ENCODE measurements at regions not wholly inside any gene's neighbourhood (a gene's known extent, or its start where the extent isn't known, plus 50 kb on each side); places are given as distances from the start of the nearest gene placed in this dataset.

DNA sequence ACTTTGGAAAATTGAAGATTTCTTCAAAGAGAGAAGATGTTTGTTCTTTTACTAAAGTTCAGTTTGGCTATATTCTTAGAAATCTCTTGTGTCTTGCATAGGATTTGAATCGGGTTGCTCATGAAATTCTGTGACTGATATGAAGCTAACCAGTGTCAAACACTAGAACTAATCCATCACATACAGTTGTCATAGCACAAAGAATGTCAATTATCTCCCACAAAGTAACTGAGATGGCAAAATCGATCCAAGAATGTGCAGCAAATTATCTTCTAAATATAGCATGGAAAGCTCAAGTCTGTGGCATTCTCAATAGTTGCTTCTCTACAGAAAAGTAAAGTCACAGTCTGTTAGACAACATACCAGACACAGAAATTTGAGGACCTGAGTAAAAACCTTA, 768.1 kb upstream of the LRRN3 start:
- no peaks in the 10 kb centered on the region for H3K36me3 ChIP-seq (ENCODE audit: insufficient read depth, insufficient read length, low read length)
- H3K9me3 ChIP-seq (ENCODE audit: insufficient read depth, low read length): no peaks in the 10 kb centered on the region; the same call in 1 of the 2 replicates
- no peak for TF ChIP-seq SUZ12 (IDR thresholded peaks at IDR 0.05; ENCODE audit: extremely low read depth, insufficient read depth, insufficient read length)
- no peak for TF ChIP-seq YY1 (IDR thresholded peaks at IDR 0.05; ENCODE audit: insufficient read depth, insufficient read length)
- no peak for TF ChIP-seq ZNF274 (IDR thresholded peaks at IDR 0.05; ENCODE audit: low read depth, low read length)
- H3K27me3 ChIP-seq (ENCODE audit: insufficient read depth, insufficient read length): no peaks in the 10 kb centered on the region
- H3K4me1 ChIP-seq (ENCODE audit: insufficient read depth, insufficient read length): no peaks in the 10 kb centered on the region
- no peak overlapping the region for H3K4me3 ChIP-seq (ENCODE audit: insufficient read length, low read depth)
- no peak overlapping the region for H3K9ac ChIP-seq (ENCODE audit: insufficient read length, low read depth)
- DNase-seq (ENCODE audit: low read depth, low spot score): no peak

DNA sequence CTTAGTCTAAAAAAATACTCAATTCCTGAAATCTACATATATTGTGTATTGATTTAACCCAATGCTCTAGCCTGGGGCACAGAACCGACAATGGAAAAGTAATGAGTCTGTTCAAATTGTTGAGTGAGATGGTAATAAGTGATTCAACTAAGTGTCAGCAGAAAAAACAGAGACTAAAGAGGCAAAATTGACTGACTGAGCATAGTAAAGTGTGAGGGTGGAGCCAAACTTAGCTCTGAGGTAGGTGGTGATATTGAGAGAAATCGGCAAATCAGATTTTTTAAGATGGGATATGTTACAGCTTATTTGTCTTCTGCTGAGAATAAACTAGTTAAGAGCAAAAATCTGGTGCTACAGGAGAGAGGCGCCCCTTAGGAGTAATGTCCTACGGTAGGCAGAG, 764.0 kb upstream of the LRRN3 start:
- H3K4me1 ChIP-seq (ENCODE audit: insufficient read depth, insufficient read length): no peaks in the 10 kb centered on the region
- DNase-seq (ENCODE audit: low read depth, low spot score): no peak
- H3K27me3 ChIP-seq (ENCODE audit: insufficient read depth, insufficient read length): no peaks in the 10 kb centered on the region
- no peak overlapping the region for H3K9ac ChIP-seq (ENCODE audit: insufficient read length, low read depth)
- no peaks in the 10 kb centered on the region for H3K9me3 ChIP-seq (ENCODE audit: insufficient read depth, low read length)
- no peak overlapping the region for H3K4me3 ChIP-seq (ENCODE audit: insufficient read length, low read depth)
- no peak for TF ChIP-seq ZNF274 (IDR thresholded peaks at IDR 0.05; ENCODE audit: low read depth, low read length)
- no peak for TF ChIP-seq YY1 (IDR thresholded peaks at IDR 0.05; ENCODE audit: insufficient read depth, insufficient read length)
- no peak for TF ChIP-seq SUZ12 (IDR thresholded peaks at IDR 0.05; ENCODE audit: extremely low read depth, insufficient read depth, insufficient read length)
- H3K36me3 ChIP-seq (ENCODE audit: insufficient read depth, insufficient read length, low read length): no peaks in the 10 kb centered on the region

DNA sequence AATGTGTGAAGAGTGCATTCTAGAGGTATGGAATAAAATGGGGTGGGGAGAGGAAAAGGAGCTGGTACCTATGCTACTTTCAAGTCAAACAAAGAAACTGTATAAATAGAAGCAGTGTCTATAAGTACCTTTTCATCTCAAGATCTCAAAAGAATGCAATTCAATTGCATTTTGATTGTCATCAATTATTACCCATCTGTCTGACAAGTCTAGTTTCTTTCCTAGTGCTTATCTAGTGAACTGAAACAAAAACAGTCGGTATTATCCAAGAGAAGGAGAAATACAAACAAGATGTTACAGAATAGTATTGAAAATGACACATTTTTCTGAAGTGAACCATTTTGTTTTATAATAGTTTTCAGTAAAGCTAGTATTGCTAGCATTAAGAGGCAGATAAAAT, 754.5 kb upstream of the LRRN3 start:
- Histone ChIP-seq H3K9ac (ENCODE audit: insufficient read length, low read depth) (no peak overlapping the region), H3K4me1 (ENCODE audit: insufficient read depth, insufficient read length) (no peaks in the 10 kb centered on the region), H3K9me3 (ENCODE audit: insufficient read depth, low read length) (no peaks in the 10 kb centered on the region), H3K27me3 (ENCODE audit: insufficient read depth, insufficient read length) (no peaks in the 10 kb centered on the region), H3K4me3 (ENCODE audit: insufficient read length, low read depth) (no peak overlapping the region), H3K36me3 (ENCODE audit: insufficient read depth, insufficient read length, low read length) (no peaks in the 10 kb centered on the region)
- DNase-seq (ENCODE audit: low read depth, low spot score): no peak
- TF ChIP-seq ZNF274 (IDR thresholded peaks at IDR 0.05; ENCODE audit: low read depth, low read length): no peak
- no peak for TF ChIP-seq YY1 (IDR thresholded peaks at IDR 0.05; ENCODE audit: insufficient read depth, insufficient read length)

DNA sequence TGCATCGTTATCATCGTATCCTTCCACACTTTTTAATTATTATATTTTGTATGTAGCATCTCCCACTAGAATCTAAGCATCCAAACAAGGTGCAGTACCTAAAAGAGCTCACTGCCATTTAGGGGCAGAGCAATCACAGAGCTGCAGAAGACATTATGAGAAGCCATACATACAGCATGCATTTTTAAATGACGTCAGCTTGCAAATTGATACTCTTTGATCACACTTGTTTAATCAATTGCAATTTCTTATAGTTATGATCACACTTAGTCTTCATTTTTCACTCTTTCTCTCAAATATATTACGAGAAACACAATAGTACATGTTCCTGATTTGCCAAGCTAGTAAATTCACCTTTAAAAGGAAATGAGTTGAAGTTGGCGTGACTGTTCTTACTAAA, 753.3 kb upstream of the LRRN3 start:
- Histone ChIP-seq H3K4me1 (ENCODE audit: insufficient read depth, insufficient read length) (no peaks in the 10 kb centered on the region), H3K36me3 (ENCODE audit: insufficient read depth, insufficient read length, low read length) (no peaks in the 10 kb centered on the region), H3K4me3 (ENCODE audit: insufficient read length, low read depth) (no peak overlapping the region), H3K9me3 (ENCODE audit: insufficient read depth, low read length) (no peaks in the 10 kb centered on the region), H3K27me3 (ENCODE audit: insufficient read depth, insufficient read length) (no peaks in the 10 kb centered on the region), H3K9ac (ENCODE audit: insufficient read length, low read depth) (no peak overlapping the region)
- TF ChIP-seq YY1 (IDR thresholded peaks at IDR 0.05; ENCODE audit: insufficient read depth, insufficient read length): no peak
- TF ChIP-seq ZNF274 (IDR thresholded peaks at IDR 0.05; ENCODE audit: low read depth, low read length): no peak
- no peak for TF ChIP-seq SUZ12 (IDR thresholded peaks at IDR 0.05; ENCODE audit: extremely low read depth, insufficient read depth, insufficient read length)
- DNase-seq (ENCODE audit: low read depth, low spot score): no peak

DNA sequence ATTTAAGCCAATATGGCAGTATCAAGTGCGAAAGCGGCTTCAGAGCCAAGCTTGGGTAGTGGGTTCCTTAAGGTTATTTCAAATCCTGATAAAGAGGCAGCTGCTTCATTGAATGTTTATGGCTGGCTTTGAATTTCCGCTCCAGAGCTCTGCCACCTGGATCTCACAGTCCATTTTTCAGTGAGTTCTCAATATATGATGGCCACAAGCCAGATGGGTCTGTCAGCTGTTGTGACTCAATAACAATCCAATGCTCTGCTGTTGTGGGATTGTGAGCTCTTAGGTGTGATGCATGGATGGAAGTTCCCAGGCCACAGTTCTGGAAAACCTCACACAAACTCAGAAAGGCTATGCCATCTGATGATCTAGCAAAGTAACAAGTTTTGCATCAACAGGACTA, 743.8 kb upstream of the LRRN3 start:
- H3K9me3 ChIP-seq (ENCODE audit: insufficient read depth, low read length): no peaks in the 10 kb centered on the region
- TF ChIP-seq ZNF274 (IDR thresholded peaks at IDR 0.05; ENCODE audit: low read depth, low read length): no peak
- no peak for TF ChIP-seq YY1 (IDR thresholded peaks at IDR 0.05; ENCODE audit: insufficient read depth, insufficient read length)
- TF ChIP-seq SUZ12 (IDR thresholded peaks at IDR 0.05; ENCODE audit: extremely low read depth, insufficient read depth, insufficient read length): no peak
- H3K9ac ChIP-seq (ENCODE audit: insufficient read length, low read depth): no peak overlapping the region
- no peaks in the 10 kb centered on the region for H3K4me1 ChIP-seq (ENCODE audit: insufficient read depth, insufficient read length)
- no peak for DNase-seq (ENCODE audit: low read depth, low spot score)
- H3K4me3 ChIP-seq (ENCODE audit: insufficient read length, low read depth): no peak overlapping the region
- no peaks in the 10 kb centered on the region for H3K27me3 ChIP-seq (ENCODE audit: insufficient read depth, insufficient read length)
- no peaks in the 10 kb centered on the region for H3K36me3 ChIP-seq (ENCODE audit: insufficient read depth, insufficient read length, low read length)

DNA sequence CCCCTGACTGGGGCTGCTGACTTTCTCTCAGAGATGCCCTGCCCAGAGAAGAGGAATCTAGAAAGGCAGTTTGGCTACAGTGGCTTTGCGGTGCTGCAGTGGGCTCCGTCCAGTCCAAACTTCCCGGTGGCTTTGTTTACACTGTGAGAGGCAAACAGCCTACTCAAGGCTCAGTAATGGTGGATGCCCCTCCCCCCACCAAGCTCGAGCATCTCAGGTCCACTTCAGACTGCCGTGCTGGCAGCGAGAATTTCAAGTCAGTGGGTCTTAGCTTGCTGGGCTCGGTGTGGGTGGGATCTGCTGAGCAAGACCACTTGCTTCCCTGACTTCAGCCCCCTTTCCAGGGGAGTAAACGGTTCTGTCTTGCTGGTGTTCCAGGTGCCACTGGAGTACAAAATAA, 734.5 kb upstream of the LRRN3 start:
- no peaks in the 10 kb centered on the region for H3K9me3 ChIP-seq (ENCODE audit: insufficient read depth, low read length)
- no peaks in the 10 kb centered on the region for H3K4me1 ChIP-seq (ENCODE audit: insufficient read depth, insufficient read length)
- no peak for DNase-seq (ENCODE audit: low read depth, low spot score)
- no peaks in the 10 kb centered on the region for H3K36me3 ChIP-seq (ENCODE audit: insufficient read depth, insufficient read length, low read length)
- no peak for TF ChIP-seq YY1 (IDR thresholded peaks at IDR 0.05; ENCODE audit: insufficient read depth, insufficient read length)
- no peak for TF ChIP-seq SUZ12 (IDR thresholded peaks at IDR 0.05; ENCODE audit: extremely low read depth, insufficient read depth, insufficient read length)
- TF ChIP-seq ZNF274 (IDR thresholded peaks at IDR 0.05; ENCODE audit: low read depth, low read length): no peak
- no peak overlapping the region for H3K4me3 ChIP-seq (ENCODE audit: insufficient read length, low read depth)
- H3K27me3 ChIP-seq (ENCODE audit: insufficient read depth, insufficient read length): no peaks in the 10 kb centered on the region
- no peak overlapping the region for H3K9ac ChIP-seq (ENCODE audit: insufficient read length, low read depth)

DNA sequence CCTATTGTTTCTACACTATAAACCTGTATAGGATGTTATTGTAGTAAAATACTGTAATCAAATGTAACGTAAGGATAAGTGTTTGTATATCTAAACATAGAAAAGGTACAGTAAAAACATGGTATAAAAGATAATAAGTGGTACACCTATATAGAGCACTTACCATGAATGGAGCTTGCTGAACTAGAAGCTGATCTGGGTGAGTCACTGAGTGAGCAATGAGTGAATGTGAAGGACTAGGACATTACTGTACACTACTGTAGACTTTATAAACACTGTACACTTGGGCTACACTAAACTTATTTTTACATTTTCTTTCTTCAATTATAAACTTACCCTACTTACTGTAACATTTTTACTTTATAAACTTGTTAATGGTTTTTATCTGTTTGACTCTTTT, 732.9 kb upstream of the LRRN3 start:
- H3K4me1 ChIP-seq (ENCODE audit: insufficient read depth, insufficient read length): no peaks in the 10 kb centered on the region
- no peaks in the 10 kb centered on the region for H3K9me3 ChIP-seq (ENCODE audit: insufficient read depth, low read length)
- H3K9ac ChIP-seq (ENCODE audit: insufficient read length, low read depth): no peak overlapping the region
- H3K27me3 ChIP-seq (ENCODE audit: insufficient read depth, insufficient read length): no peaks in the 10 kb centered on the region
- no peak overlapping the region for H3K4me3 ChIP-seq (ENCODE audit: insufficient read length, low read depth)
- no peaks in the 10 kb centered on the region for H3K36me3 ChIP-seq (ENCODE audit: insufficient read depth, insufficient read length, low read length)
- TF ChIP-seq YY1 (IDR thresholded peaks at IDR 0.05; ENCODE audit: insufficient read depth, insufficient read length): no peak
- no peak for TF ChIP-seq SUZ12 (IDR thresholded peaks at IDR 0.05; ENCODE audit: extremely low read depth, insufficient read depth, insufficient read length)
- TF ChIP-seq ZNF274 (IDR thresholded peaks at IDR 0.05; ENCODE audit: low read depth, low read length): no peak
- DNase-seq (ENCODE audit: low read depth, low spot score): no peak

DNA sequence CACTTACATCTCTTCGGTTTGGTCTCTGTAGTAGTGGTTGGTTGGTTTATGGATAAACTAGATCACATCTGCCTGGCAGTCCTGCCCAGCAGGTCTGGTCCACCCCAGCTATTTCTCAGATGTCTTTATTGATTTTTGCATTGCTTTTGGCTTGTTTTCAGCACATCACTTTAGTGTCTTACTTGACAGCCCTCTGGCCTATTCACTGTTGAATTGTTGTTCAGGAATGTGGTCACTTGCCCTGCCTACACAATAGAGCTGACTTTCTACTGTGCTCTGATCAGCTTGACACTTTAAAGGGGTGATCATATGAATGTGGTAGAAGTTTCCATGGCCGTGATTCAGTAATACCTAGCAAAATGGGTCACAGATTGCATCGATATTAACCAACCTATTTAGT, 719.2 kb upstream of the LRRN3 start:
- Histone ChIP-seq H3K9ac (ENCODE audit: insufficient read length, low read depth) (no peak overlapping the region), H3K36me3 (ENCODE audit: insufficient read depth, insufficient read length, low read length) (no peaks in the 10 kb centered on the region), H3K4me1 (ENCODE audit: insufficient read depth, insufficient read length) (no peaks in the 10 kb centered on the region), H3K9me3 (ENCODE audit: insufficient read depth, low read length) (no peaks in the 10 kb centered on the region), H3K27me3 (ENCODE audit: insufficient read depth, insufficient read length) (no peaks in the 10 kb centered on the region), H3K4me3 (ENCODE audit: insufficient read length, low read depth) (no peak overlapping the region)
- no peak for DNase-seq (ENCODE audit: low read depth, low spot score)
- TF ChIP-seq ZNF274 (IDR thresholded peaks at IDR 0.05; ENCODE audit: low read depth, low read length): no peak
- no peak for TF ChIP-seq SUZ12 (IDR thresholded peaks at IDR 0.05; ENCODE audit: extremely low read depth, insufficient read depth, insufficient read length)
